ENCODE measurements at regions not wholly inside any gene's neighbourhood (a gene's known extent, or its start where the extent isn't known, plus 50 kb on each side); places are given as distances from the start of the nearest gene placed in this dataset.

DNA sequence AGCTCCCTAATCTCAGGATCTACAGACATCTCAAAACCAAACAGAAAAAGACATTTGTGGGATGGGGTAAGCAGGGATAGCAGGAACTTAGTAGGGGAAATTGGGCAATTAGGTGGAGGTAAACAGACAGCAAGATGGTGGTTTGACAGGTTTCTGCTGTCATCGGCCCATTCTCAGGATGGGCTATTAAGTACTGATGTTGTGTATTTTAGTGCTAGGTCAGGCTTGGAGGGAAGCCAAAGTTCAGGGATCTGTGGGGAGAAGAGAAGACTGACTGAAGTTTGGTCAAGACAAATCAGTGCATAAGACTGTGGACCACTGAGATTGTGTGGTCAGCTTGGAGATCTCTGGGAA, 96.8 kb upstream of the THUMPD2 start:
- Histone ChIP-seq H3K4me1 (replicated peaks in 1 of 4; ENCODE audit: control insufficient read depth in 3 of 4, insufficient read depth in 4 of 4, low read length in 3 of 4) (no peaks in the 10 kb centered on the region), H3K4ac (replicated peaks; ENCODE audit: insufficient read length, low read depth, low read length) (no peak overlapping the region), H2AK5ac (ENCODE audit: low read depth, low read length) (no peak overlapping the region), H3K4me2 (ENCODE audit: insufficient read depth in 1 of 2, low read depth in 2 of 2, low read length in 2 of 2) (no peak overlapping the region), H3K9me3 (ENCODE audit: insufficient read depth in 2 of 2, low read depth in 1 of 2, low read length in 1 of 2) (no peaks in the 10 kb centered on the region), H4K91ac (replicated peaks; ENCODE audit: insufficient read length, low read length) (no peak overlapping the region), H3K36me3 (ENCODE audit: control insufficient read depth in 2 of 4, insufficient read depth in 4 of 4, low read length in 3 of 4) (no peaks in the 10 kb centered on the region), H3K79me2 (ENCODE audit: control insufficient read depth in 1 of 2, insufficient read depth in 2 of 2, low read length in 2 of 2) (no peaks in the 10 kb centered on the region), H2AFZ (ENCODE audit: low read length) (no peak overlapping the region), H2BK20ac (ENCODE audit: low read length) (no peak overlapping the region), H2BK5ac (ENCODE audit: low read depth, low read length) (no peak overlapping the region), H3K79me1 (ENCODE audit: low read depth, low read length) (no peaks in the 10 kb centered on the region), H2BK12ac (ENCODE audit: low read depth, low read length) (no peak overlapping the region), H3K4me3 (ENCODE audit: extremely low read depth in 1 of 4, insufficient read depth in 2 of 4, low read depth in 3 of 4, low read length in 4 of 4) (no peak overlapping the region), H4K20me1 (replicated peaks in 1 of 2; ENCODE audit: control insufficient read depth in 1 of 2, insufficient read depth in 2 of 2, low read length in 2 of 2) (no peaks in the 10 kb centered on the region), H3K23me2 (ENCODE audit: low read depth, low read length) (no peaks in the 10 kb centered on the region), H3K23ac (ENCODE audit: insufficient read length) (no peak overlapping the region), H2BK120ac (replicated peaks; ENCODE audit: low read depth, low read length) (no peak overlapping the region), H3K18ac (ENCODE audit: extremely low read depth, low read length) (no peak overlapping the region), H3K9ac (replicated peaks in 1 of 4; ENCODE audit: extremely low read depth in 1 of 4, low read depth in 3 of 4, low read length in 3 of 4) (no peak overlapping the region), H3K14ac (ENCODE audit: insufficient read length) (no peak overlapping the region), H3K27ac (ENCODE audit: low read depth, low read length) (no peak overlapping the region), H4K8ac (ENCODE audit: extremely low read depth, insufficient read depth, low read length) (no peak overlapping the region), H2BK15ac (ENCODE audit: low read length) (no peak overlapping the region), H3K27me3 (replicated peaks in 1 of 4; ENCODE audit: control insufficient read depth in 3 of 4, extremely low read depth in 1 of 4, insufficient read depth in 3 of 4, low read length in 3 of 4) (no peaks in the 10 kb centered on the region), H4K5ac (ENCODE audit: insufficient read length, low read depth, low read length) (no peak overlapping the region), H3K56ac (replicated peaks; ENCODE audit: insufficient read length, low read depth, low read length) (no peak overlapping the region)
- 86% methylated on average over 1 of the region's 1 CpG; no CpG with 5 or more reads in 1 of the 2 experiments for WGBS, 2 experiments (ENCODE audit: extremely low coverage in 1 of 2, insufficient coverage in 1 of 2, insufficient read length in 1 of 2, insufficient replicate concordance in 2 of 2, low coverage in 1 of 2, low lambda C conversion rate in 2 of 2, missing lambda C conversion rate in 1 of 2)
- CTCF ChIA-PET (ENCODE audit: partially characterized antibody), result no interaction called here
- no peak for TF ChIP-seq SP1 (IDR thresholded peaks at IDR 0.05; ENCODE audit: low read depth, low read length)
- no peak for TF ChIP-seq CEBPB (IDR thresholded peaks at IDR 0.05; ENCODE audit: low read depth, low read length)
- TF ChIP-seq MAFK (IDR thresholded peaks at IDR 0.05; ENCODE audit: low read depth, low read length), result no peak
- DNase-seq (ENCODE audit: low read depth in 1 of 2, low spot score in 2 of 2) (no peak), FAIRE-seq (no peak)
- POLR2A ChIA-PET (ENCODE audit: partially characterized antibody), result no interaction called here

Measured in H1 (cell line).